Mesenchymal stem cell (in vitro differentiated cells and primary cell): ENCODE measurements at regions not wholly inside any gene's neighbourhood (a gene's known extent, or its start where the extent isn't known, plus 50 kb on each side); places are given as distances from the start of the nearest gene placed in this dataset.

Experiments used
- DNase-seq: peaks from one replicate; pipeline ENCODE4 v3.0.0-alpha.2; 2013
- H2AFZ ChIP-seq: one replicate; pipeline ENCODE4 v1.6.1; 2013; ENCODE audit warnings: low read depth, mild to moderate bottlenecking, control low read depth, inconsistent platforms, low read length, moderate library complexity
- H2AK5ac ChIP-seq: 2 replicates; pipeline ENCODE4 v1.6.1; 2013; ENCODE audit warnings: low read length, moderate library complexity, mild to moderate bottlenecking, inconsistent platforms; ENCODE audit not compliant: severe bottlenecking
- H2BK120ac ChIP-seq: one replicate; pipeline ENCODE4 v1.6.1; 2013; ENCODE audit warnings: low read depth, mild to moderate bottlenecking, inconsistent platforms, low read length, moderate library complexity
- H2BK12ac ChIP-seq, 2 experiments: one replicate each; pipeline ENCODE4 v1.6.1; 2013; ENCODE audit warnings: inconsistent platforms in 2 of 2, low read length in 2 of 2, mild to moderate bottlenecking in 2 of 2, moderate library complexity in 2 of 2, control low read depth in 1 of 2
- H2BK15ac ChIP-seq: one replicate; pipeline ENCODE4 v1.6.1; 2013; ENCODE audit warnings: mild to moderate bottlenecking, low read depth, inconsistent platforms; ENCODE audit not compliant: poor library complexity, severe bottlenecking
- H2BK5ac ChIP-seq: 2 replicates; pipeline ENCODE4 v1.6.1; 2013; ENCODE audit warnings: low read depth, mild to moderate bottlenecking, low read length, control low read depth, inconsistent platforms; ENCODE audit not compliant: poor library complexity, severe bottlenecking
- H3K14ac ChIP-seq, 2 experiments: one replicate each; pipeline ENCODE4 v1.6.1; 2013; ENCODE audit warnings: inconsistent platforms in 2 of 2, low read length in 2 of 2, control low read depth in 1 of 2, mild to moderate bottlenecking in 1 of 2, moderate library complexity in 1 of 2
- H3K18ac ChIP-seq, 2 experiments: one replicate each; pipeline ENCODE4 v1.6.1; 2013; ENCODE audit warnings: inconsistent platforms in 2 of 2, low read length in 2 of 2, control low read depth in 1 of 2, low read depth in 1 of 2, mild to moderate bottlenecking in 1 of 2
- H3K23ac ChIP-seq, 2 experiments: one replicate each; pipeline ENCODE4 v1.6.1; 2013; ENCODE audit warnings: inconsistent platforms in 2 of 2, low read length in 2 of 2, mild to moderate bottlenecking in 2 of 2, moderate library complexity in 2 of 2, control low read depth in 1 of 2
- H3K27ac ChIP-seq: 2 replicates; pipeline ENCODE4 v1.5.1; 2013; ENCODE audit warnings: mild to moderate bottlenecking, moderate library complexity, low read length, control low read depth, inconsistent platforms; ENCODE audit not compliant: poor library complexity, severe bottlenecking
- H3K27me3 ChIP-seq, 2 experiments: 2 replicates each; pipeline versions ENCODE4 v1.6.1 to v1.7.0; 2013; ENCODE audit warnings: low read length in 2 of 2, mild to moderate bottlenecking in 2 of 2, moderate library complexity in 2 of 2, control low read depth in 1 of 2, inconsistent platforms in 1 of 2; ENCODE audit not compliant: control insufficient read depth in 1 of 2, insufficient read depth in 1 of 2
- H3K36me3 ChIP-seq, 2 experiments: 2 replicates each; pipeline versions ENCODE4 v1.6.1 to v1.7.0; 2013; ENCODE audit warnings: low read length in 2 of 2, control low read depth in 1 of 2, inconsistent platforms in 1 of 2, low read depth in 1 of 2, mild to moderate bottlenecking in 1 of 2; ENCODE audit not compliant: insufficient read depth in 2 of 2, control insufficient read depth in 1 of 2
- H3K4ac ChIP-seq, 2 experiments: one replicate each; pipeline ENCODE4 v1.6.1; 2013; ENCODE audit warnings: inconsistent platforms in 2 of 2, low read length in 2 of 2, mild to moderate bottlenecking in 2 of 2, moderate library complexity in 2 of 2, control low read depth in 1 of 2, low read depth in 1 of 2
- H3K4me1 ChIP-seq: 2 replicates; pipeline ENCODE4 v1.6.1; 2013; ENCODE audit warnings: low read depth, low read length, control low read depth; ENCODE audit not compliant: control insufficient read depth, insufficient read depth
- H3K4me2 ChIP-seq: 2 replicates; pipeline ENCODE4 v1.6.1; 2013; ENCODE audit warnings: low read length, mild to moderate bottlenecking, inconsistent platforms; ENCODE audit not compliant: poor library complexity, severe bottlenecking
- H3K4me3 ChIP-seq, 2 experiments: 2 replicates each; pipeline versions ENCODE4 v1.5.1 to v1.7.0; 2013; ENCODE audit warnings: low read length in 2 of 2, mild to moderate bottlenecking in 2 of 2, control low read depth in 1 of 2, low read depth in 1 of 2; ENCODE audit not compliant: insufficient read depth in 1 of 2
- H3K79me1 ChIP-seq: replicated peaks from 2 replicates; pipeline ENCODE4 v1.6.1; 2013; ENCODE audit warnings: mild to moderate bottlenecking, control low read depth, low read length, inconsistent platforms; ENCODE audit not compliant: poor library complexity, severe bottlenecking
- H3K9ac ChIP-seq: 2 replicates; pipeline ENCODE4 v1.7.0; 2013; ENCODE audit warnings: mild to moderate bottlenecking, low read length, moderate library complexity
- H3K9me3 ChIP-seq: 2 replicates; pipeline ENCODE4 v1.7.0; 2013; ENCODE audit warnings: mild to moderate bottlenecking, low read length; ENCODE audit not compliant: control insufficient read depth
- H4K8ac ChIP-seq: one replicate; pipeline ENCODE4 v1.6.1; 2013; ENCODE audit warnings: inconsistent platforms, mild to moderate bottlenecking, low read length, moderate library complexity
- H4K91ac ChIP-seq: one replicate; pipeline ENCODE4 v1.6.1; 2013; ENCODE audit warnings: mild to moderate bottlenecking, low read length, inconsistent platforms
- WGBS: methylation state at CpG from one replicate; pipeline ENCODE4 v1.1.7; 2013; ENCODE audit warnings: mixed read lengths; 5-methylcytosine and 5-hydroxymethylcytosine counted together

- Histone ChIP-seq H3K79me1 (no peaks in the 10 kb centered on the region), H4K91ac (no peak overlapping the region), H3K18ac (no peak overlapping the region), H3K27ac (no peak overlapping the region), H3K9me3 (no peaks in the 10 kb centered on the region), H2BK120ac (no peak overlapping the region), H3K14ac (no peak overlapping the region), H4K8ac (no peak overlapping the region), H3K4ac (no peak overlapping the region), H2BK12ac (no peak overlapping the region), H3K27me3 (peaks cover 0 to 5% of the 10 kb centered on the region in 2 experiments), H2AK5ac (no peak overlapping the region), H3K9ac (no peak overlapping the region), H3K4me3 (no peak overlapping the region), H3K36me3 (no peaks in the 10 kb centered on the region), H2AFZ (no peak overlapping the region), H3K4me2 (no peak overlapping the region), H2BK15ac (no peak overlapping the region), H3K23ac (no peak overlapping the region), H3K4me1 (no peaks in the 10 kb centered on the region), H2BK5ac (no peak overlapping the region)
- DNase-seq, result no peak
- 91% methylated on average over 3 of the region's 3 CpGs for WGBS
Measured at GRCh38 chr9:19517202-19517942, 108.6 kb downstream of the ACER2 start.

- Histone ChIP-seq H3K9me3 (no peaks in the 10 kb centered on the region), H3K27ac (no peak overlapping the region), H3K14ac (no peak overlapping the region), H3K23ac (no peak overlapping the region), H3K4me1 (no peaks in the 10 kb centered on the region), H3K4ac (no peak overlapping the region), H2BK12ac (no peak overlapping the region), H2AK5ac (no peak overlapping the region), H2BK120ac (no peak overlapping the region), H3K27me3 (peaks cover 0 to 5% of the 10 kb centered on the region in 2 experiments), H2BK5ac (no peak overlapping the region), H3K4me2 (no peak overlapping the region), H3K18ac (no peak overlapping the region), H3K79me1 (no peaks in the 10 kb centered on the region), H3K36me3 (no peaks in the 10 kb centered on the region), H4K91ac (no peak overlapping the region), H2BK15ac (no peak overlapping the region), H4K8ac (no peak overlapping the region), H3K4me3 (no peak overlapping the region), H2AFZ (no peak overlapping the region), H3K9ac (no peak overlapping the region)
- DNase-seq, result no peak
- WGBS, result 78% methylated on average over 4 of the region's 4 CpGs
Measured at GRCh38 chr9:19516348-19516747, 107.5 kb downstream of the ACER2 start.

GRCh38 chr9:19513671-19514275 lies 105.0 kb downstream of the ACER2 start:
- Histone ChIP-seq H3K27ac (no peak overlapping the region), H3K36me3 (no peaks in the 10 kb centered on the region), H2AFZ (no peak overlapping the region), H3K4me2 (no peak overlapping the region), H3K23ac (no peak overlapping the region), H2BK5ac (no peak overlapping the region), H3K9me3 (no peaks in the 10 kb centered on the region), H2BK12ac (no peak overlapping the region), H3K4me1 (no peaks in the 10 kb centered on the region), H3K27me3 (peaks cover 0 to 5% of the 10 kb centered on the region in 2 experiments), H3K14ac (no peak overlapping the region), H3K79me1 (no peaks in the 10 kb centered on the region), H3K4ac (no peak overlapping the region), H4K91ac (no peak overlapping the region), H3K18ac (no peak overlapping the region), H3K9ac (no peak overlapping the region), H3K4me3 (no peak overlapping the region), H4K8ac (no peak overlapping the region), H2AK5ac (no peak overlapping the region), H2BK15ac (no peak overlapping the region), H2BK120ac (no peak overlapping the region)
- 77% methylated on average over 7 of the region's 7 CpGs for WGBS
- no peak for DNase-seq

- H3K9ac ChIP-seq, result no peak overlapping the region
- no peaks in the 10 kb centered on the region for H3K79me1 ChIP-seq
- no peak overlapping the region for H3K27ac ChIP-seq
- no peak for DNase-seq
- H3K36me3 ChIP-seq, result no peaks in the 10 kb centered on the region
- H2AK5ac ChIP-seq, result no peak overlapping the region
- H3K4me2 ChIP-seq, result no peak overlapping the region
- no peak overlapping the region for H3K4ac ChIP-seq
- no peak overlapping the region for H3K4me3 ChIP-seq
- no peak overlapping the region for H2BK5ac ChIP-seq
- H4K91ac ChIP-seq, result no peak overlapping the region
- H2BK120ac ChIP-seq, result no peak overlapping the region
- H2BK15ac ChIP-seq, result no peak overlapping the region
- no peak overlapping the region for H3K14ac ChIP-seq
- WGBS, result 91% methylated on average over 7 of the region's 7 CpGs
- no peaks in the 10 kb centered on the region for H3K4me1 ChIP-seq
- no peaks in the 10 kb centered on the region for H3K9me3 ChIP-seq
- H3K27me3 ChIP-seq, result peaks cover 0 to 9% of the 10 kb centered on the region in 2 experiments
- H4K8ac ChIP-seq, result no peak overlapping the region
- no peak overlapping the region for H3K18ac ChIP-seq
- H2AFZ ChIP-seq, result no peak overlapping the region
- no peak overlapping the region for H2BK12ac ChIP-seq
- no peak overlapping the region for H3K23ac ChIP-seq
Measured at GRCh38 chr9:19512103-19512832, 103.5 kb downstream of the ACER2 start.
